OCI-LY7 (cell line): ENCODE measurements at regions not wholly inside any gene's neighbourhood (a gene's known extent, or its start where the extent isn't known, plus 50 kb on each side); places are given as distances from the start of the nearest gene placed in this dataset.
"Not testable (repeated sequence)": the region's sequence is repeated elsewhere in the genome, so short reads cannot be mapped to it uniquely, and the experiment has no call there.

Experiments
- BruUV-seq: library from RNA; stranded (reverse); fragments of 400-500 nt; replicated peaks from 2 replicates; lab custom pipeline; 2021; lab: Mats Ljungman, UMichigan
- CTCF ChIA-PET: fragments of 300-600 bp; sonication (Branson Sonifier 250); formaldehyde crosslinking; loops from one replicate; lab custom pipeline; 2022; ENCODE audit warnings: antibody characterized with exemption; ENCODE audit not compliant: unreplicated experiment; lab: Charles Lee
- POLR2A ChIA-PET: fragments of 300-600 bp; sonication (Branson Sonifier 250); formaldehyde crosslinking; loops from one replicate; lab custom pipeline; 2022; ENCODE audit warnings: antibody characterized with exemption; lab: Charles Lee
- DNase-seq: peaks from one replicate; pipeline ENCODE4 v3.0.0-alpha.2; 2015; ENCODE audit warnings: low spot score
- H2AFZ ChIP-seq: fragments of 200-600 bp; sonication (generic), shearing (Covaris generic); 2 replicates; pipeline ENCODE4 v1.6.1; 2014; ENCODE audit warnings: mild to moderate bottlenecking, antibody characterized with exemption, low read length, moderate library complexity
- H3K27ac ChIP-seq: fragments of 200-600 bp; sonication (generic); 2 replicates; pipeline ENCODE4 v1.5.1; 2014; ENCODE audit warnings: mixed run types, low read depth, mild to moderate bottlenecking, moderate library complexity, low read length, inconsistent platforms; ENCODE audit not compliant: poor library complexity, severe bottlenecking
- H3K36me3 ChIP-seq: fragments of 200-600 bp; sonication (generic); 2 replicates; pipeline ENCODE4 v1.6.1; 2014; ENCODE audit warnings: mild to moderate bottlenecking, antibody characterized with exemption, low read length, moderate library complexity, mixed read lengths; ENCODE audit not compliant: insufficient read depth
- H3K4me1 ChIP-seq: fragments of 200-600 bp; sonication (generic); 2 replicates; pipeline ENCODE4 v1.5.1; 2014; ENCODE audit warnings: mild to moderate bottlenecking, low read length; ENCODE audit not compliant: insufficient read depth, poor library complexity, severe bottlenecking
- H3K4me2 ChIP-seq: fragments of 200-600 bp; sonication (generic); 2 replicates; pipeline ENCODE4 v1.6.1; 2014; ENCODE audit warnings: mild to moderate bottlenecking, low read length
- H3K4me3 ChIP-seq: fragments of 200-600 bp; sonication (generic); 2 replicates; pipeline ENCODE4 v1.5.1; 2014; ENCODE audit warnings: mild to moderate bottlenecking, low read depth, low read length; ENCODE audit not compliant: poor library complexity, severe bottlenecking
- H3K79me2 ChIP-seq: fragments of 200-600 bp; sonication (generic); 2 replicates; pipeline ENCODE4 v1.6.1; 2016; ENCODE audit warnings: low read depth, mild to moderate bottlenecking, low read length, moderate library complexity, mixed read lengths; ENCODE audit not compliant: insufficient read depth
- H3K9me2 ChIP-seq: fragments of 200-600 bp; sonication (generic); 2 replicates; pipeline ENCODE4 v1.6.1; 2016; ENCODE audit warnings: mild to moderate bottlenecking, low read length, mixed read lengths; ENCODE audit not compliant: insufficient read depth
- H3K9me3 ChIP-seq: fragments of 200-600 bp; sonication (generic); 2 replicates; pipeline ENCODE4 v1.6.1; 2014; ENCODE audit warnings: mild to moderate bottlenecking, mixed run types, low read length, mixed read lengths
- H4K20me1 ChIP-seq: fragments of 200-600 bp; sonication (generic); 2 replicates; pipeline ENCODE4 v1.6.1; 2014; ENCODE audit warnings: mild to moderate bottlenecking, antibody characterized with exemption, low read length, moderate library complexity, mixed read lengths; ENCODE audit not compliant: insufficient read depth
- intact Hi-C: fragments of 100-400 bp; cut with micrococcal nuclease; formaldehyde crosslinking; loops from one replicate; pipeline ENCODE4 v1.10.0; 2022; ENCODE audit not compliant: unreplicated experiment

DNA sequence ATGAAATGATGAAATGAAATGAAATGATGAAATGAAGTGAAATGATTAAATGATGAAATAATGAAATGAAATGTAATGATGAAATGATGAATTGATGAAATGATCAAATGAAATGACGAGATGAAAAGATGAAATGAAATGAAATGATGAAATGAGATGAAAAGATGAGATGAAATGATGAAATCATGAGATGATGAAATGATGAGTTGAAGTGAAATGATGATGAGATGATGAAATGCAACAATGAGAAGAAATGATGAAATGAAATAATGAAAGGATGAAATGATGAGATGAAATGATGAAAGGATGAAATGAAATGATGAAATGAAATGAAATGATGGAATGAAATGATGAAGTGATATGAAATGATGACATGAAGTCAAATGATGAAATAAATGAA is 132.7 kb upstream of the TP53TG3D start:
- CTCF ChIA-PET, intact Hi-C loops, H2AFZ ChIP-seq: not testable (repeated sequence)

GRCh38 chr16:32120779-32121178 is 132.3 kb upstream of the TP53TG3D start:
- H4K20me1 ChIP-seq, H3K9me2 ChIP-seq, H3K4me1 ChIP-seq, H3K27ac ChIP-seq, DNase-seq, H3K36me3 ChIP-seq, H2AFZ ChIP-seq, H3K79me2 ChIP-seq, H3K4me2 ChIP-seq, POLR2A ChIA-PET, H3K9me3 ChIP-seq, H3K4me3 ChIP-seq, intact Hi-C loops, BruUV-seq, CTCF ChIA-PET: not testable (repeated sequence)

More for the DNA sequence above, 132.7 kb upstream of the TP53TG3D start:
- H3K27ac ChIP-seq, H4K20me1 ChIP-seq, DNase-seq, H3K9me3 ChIP-seq, H3K4me2 ChIP-seq, POLR2A ChIA-PET, BruUV-seq, H3K36me3 ChIP-seq, H3K79me2 ChIP-seq, H3K9me2 ChIP-seq, H3K4me1 ChIP-seq, H3K4me3 ChIP-seq: not testable (repeated sequence)

DNA sequence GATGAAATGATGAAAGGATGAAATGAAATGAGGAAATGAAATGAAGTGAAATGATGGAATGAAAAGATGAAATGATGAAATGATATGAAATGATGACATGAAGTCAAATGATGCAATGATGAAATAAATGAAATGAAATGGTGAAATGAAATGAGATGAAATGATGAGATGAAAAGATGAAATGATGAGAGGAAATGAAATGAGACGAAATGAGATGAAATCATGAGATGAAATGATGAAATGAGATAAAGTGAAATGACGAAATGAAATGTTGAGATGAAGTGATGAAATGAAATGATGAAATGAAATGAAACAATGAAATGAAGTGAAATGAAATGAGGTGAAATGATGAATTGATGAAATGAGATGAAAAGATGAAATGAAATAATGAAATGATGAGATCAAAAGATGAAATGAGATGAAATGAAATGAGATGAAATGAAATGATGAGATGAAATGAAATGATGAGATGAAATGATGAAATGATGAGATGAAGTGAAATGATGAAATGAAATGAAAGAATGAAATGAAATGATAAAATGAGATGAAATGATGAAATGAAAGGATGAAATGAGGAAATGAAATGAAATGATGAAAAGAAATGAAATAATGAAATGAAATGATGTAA is 131.7 kb upstream of the TP53TG3D start:
- H3K79me2 ChIP-seq, H3K4me1 ChIP-seq, H2AFZ ChIP-seq, H3K9me2 ChIP-seq, H3K9me3 ChIP-seq, H3K4me2 ChIP-seq, H3K4me3 ChIP-seq, H4K20me1 ChIP-seq, intact Hi-C loops, BruUV-seq, H3K27ac ChIP-seq, CTCF ChIA-PET, H3K36me3 ChIP-seq, POLR2A ChIA-PET, DNase-seq: not testable (repeated sequence)

DNA sequence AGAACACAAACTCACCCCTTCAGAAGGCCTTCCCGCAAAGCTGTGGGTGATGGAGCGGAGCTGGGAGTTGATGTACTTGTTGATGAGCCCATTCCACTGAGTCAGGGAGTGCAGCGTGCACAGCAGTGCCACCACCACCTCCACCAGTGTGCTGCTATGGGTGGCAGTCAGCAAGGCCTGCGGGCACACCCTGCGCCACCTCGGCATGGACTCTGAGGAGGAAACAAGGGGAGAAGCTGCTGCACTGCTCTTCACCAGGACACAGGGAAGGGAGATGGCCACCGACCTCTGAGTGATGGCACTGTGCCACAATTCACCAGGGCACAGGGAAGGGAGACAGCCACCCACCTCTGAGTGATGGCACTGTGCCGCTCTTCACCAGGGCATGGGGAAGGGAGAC is 100.7 kb upstream of the TP53TG3D start:
- H3K9me3 ChIP-seq, CTCF ChIA-PET, POLR2A ChIA-PET: not testable (repeated sequence)

DNA sequence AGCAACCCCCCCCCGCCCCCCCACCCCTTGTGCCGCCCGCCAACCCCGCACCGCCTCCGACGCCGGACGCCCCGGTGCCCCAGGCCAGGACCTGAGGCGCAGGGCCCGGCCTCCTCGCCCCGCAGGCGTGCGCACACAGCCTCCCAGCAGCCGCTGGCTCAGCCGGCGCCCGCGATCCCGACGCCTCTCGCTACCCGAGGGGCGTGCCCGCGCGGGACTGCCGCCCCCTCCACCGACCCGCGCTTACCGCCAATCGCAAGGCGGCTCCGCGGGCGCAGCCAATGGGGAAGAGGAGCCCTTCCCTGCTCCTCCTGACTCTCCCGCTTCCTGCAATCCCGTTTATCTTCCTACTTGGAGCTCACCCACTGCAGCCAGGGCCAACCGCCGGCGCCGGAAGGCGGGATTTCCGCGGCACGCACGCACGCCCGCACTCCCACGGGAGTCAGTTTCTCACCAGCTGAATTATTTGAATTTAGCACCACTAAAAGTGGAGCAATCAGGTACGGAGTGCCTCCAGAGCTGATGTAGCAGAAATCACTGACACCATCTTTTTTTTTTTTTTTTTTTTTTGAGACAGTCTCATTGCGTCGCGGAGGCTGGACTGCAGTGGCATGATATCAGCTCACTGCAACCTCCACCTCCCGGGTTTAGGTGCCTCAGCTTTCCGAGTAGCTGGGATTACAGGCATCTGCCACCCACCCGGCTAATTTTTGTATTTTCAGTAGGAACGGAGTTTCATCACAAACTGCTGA is 65.0 kb upstream of the TP53TG3D start:
- H3K79me2 ChIP-seq, DNase-seq, H3K36me3 ChIP-seq, BruUV-seq, H3K4me2 ChIP-seq, H3K9me2 ChIP-seq, CTCF ChIA-PET, H4K20me1 ChIP-seq, H3K4me1 ChIP-seq, H3K9me3 ChIP-seq, H3K4me3 ChIP-seq, intact Hi-C loops, H3K27ac ChIP-seq, POLR2A ChIA-PET, H2AFZ ChIP-seq: not testable (repeated sequence)

More for the DNA sequence above, 100.7 kb upstream of the TP53TG3D start:
- H4K20me1 ChIP-seq, H3K4me1 ChIP-seq, BruUV-seq, intact Hi-C loops, H3K79me2 ChIP-seq, DNase-seq, H3K9me2 ChIP-seq, H3K4me2 ChIP-seq, H3K4me3 ChIP-seq, H3K27ac ChIP-seq, H2AFZ ChIP-seq, H3K36me3 ChIP-seq: not testable (repeated sequence)

DNA sequence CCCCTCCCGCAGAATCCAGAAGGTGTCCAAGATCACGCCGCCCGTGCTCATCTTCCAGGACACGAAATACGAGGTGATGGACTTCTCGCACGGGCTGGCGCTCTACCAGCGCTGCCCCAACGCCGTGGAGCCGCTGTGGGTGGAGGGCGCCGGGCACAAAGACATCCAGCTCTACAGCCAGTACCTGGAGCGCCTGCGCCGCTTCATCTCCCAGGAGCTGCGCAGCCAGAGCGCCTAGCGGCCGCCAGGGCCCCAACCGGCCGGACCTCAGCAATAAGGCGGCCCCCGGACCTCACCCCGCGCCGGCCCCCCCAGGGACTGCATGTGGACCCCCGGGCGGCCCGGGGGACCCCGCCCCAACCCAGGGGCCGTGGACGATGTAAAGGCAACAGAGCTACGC is 50.5 kb upstream of the TP53TG3D start:
- H3K79me2 ChIP-seq, H3K4me2 ChIP-seq, DNase-seq, intact Hi-C loops, H3K9me2 ChIP-seq, H4K20me1 ChIP-seq, H3K4me3 ChIP-seq, BruUV-seq, H3K36me3 ChIP-seq, H3K9me3 ChIP-seq, H2AFZ ChIP-seq, CTCF ChIA-PET, H3K4me1 ChIP-seq, H3K27ac ChIP-seq, POLR2A ChIA-PET: not testable (repeated sequence)
